ENCODE measurements at regions not wholly inside any gene's neighbourhood (a gene's known extent, or its start where the extent isn't known, plus 50 kb on each side); places are given as distances from the start of the nearest gene placed in this dataset.

DNA sequence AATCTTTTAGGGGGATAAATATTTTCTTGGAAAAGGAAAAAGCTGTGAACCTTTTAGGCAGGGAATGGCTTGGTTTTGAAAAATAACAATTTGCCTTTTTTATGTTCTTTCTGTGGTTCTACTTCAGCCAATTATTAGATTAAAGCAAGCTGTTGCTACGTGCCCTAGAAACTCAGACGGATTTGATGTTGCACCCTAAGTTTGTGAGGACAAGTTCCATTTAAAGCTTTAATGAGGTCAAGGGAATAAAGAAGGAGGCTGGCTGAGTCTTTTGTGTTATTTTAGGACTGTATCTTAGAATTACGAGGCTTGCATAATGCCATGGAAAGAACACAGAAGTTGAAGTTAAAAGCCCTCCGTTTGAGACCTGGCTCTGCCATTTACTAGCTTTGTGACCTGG is 216.9 kb downstream of the NUF2 start:
- DNase-seq (peak in 3 of 5 donors; percentile 24 to 94 (median 80)), FAIRE-seq (no peak)
- Histone ChIP-seq H3K4me3 (ENCODE audit: low read length in 3 of 3) (no peak overlapping the region), H3K27me3 (ENCODE audit: control insufficient read depth, insufficient read depth, low read length) (no peaks in the 10 kb centered on the region), H3K4me1 (ENCODE audit: control insufficient read depth in 2 of 3, insufficient read depth in 2 of 3, low read depth in 1 of 3, low read length in 3 of 3) (no peaks in the 10 kb centered on the region), H3K9ac (ENCODE audit: low read length in 3 of 3) (no peak overlapping the region), H3K9me3 (ENCODE audit: control insufficient read depth in 2 of 3, insufficient read depth in 1 of 3, low read length in 3 of 3) (no peaks in the 10 kb centered on the region), H3K27ac (ENCODE audit: low read depth in 2 of 2, low read length in 2 of 2) (no peak overlapping the region), H3K36me3 (ENCODE audit: control insufficient read depth in 2 of 3, insufficient read depth in 3 of 3, low read length in 3 of 3) (no peaks in the 10 kb centered on the region)
- TF ChIP-seq, protein P1, sequence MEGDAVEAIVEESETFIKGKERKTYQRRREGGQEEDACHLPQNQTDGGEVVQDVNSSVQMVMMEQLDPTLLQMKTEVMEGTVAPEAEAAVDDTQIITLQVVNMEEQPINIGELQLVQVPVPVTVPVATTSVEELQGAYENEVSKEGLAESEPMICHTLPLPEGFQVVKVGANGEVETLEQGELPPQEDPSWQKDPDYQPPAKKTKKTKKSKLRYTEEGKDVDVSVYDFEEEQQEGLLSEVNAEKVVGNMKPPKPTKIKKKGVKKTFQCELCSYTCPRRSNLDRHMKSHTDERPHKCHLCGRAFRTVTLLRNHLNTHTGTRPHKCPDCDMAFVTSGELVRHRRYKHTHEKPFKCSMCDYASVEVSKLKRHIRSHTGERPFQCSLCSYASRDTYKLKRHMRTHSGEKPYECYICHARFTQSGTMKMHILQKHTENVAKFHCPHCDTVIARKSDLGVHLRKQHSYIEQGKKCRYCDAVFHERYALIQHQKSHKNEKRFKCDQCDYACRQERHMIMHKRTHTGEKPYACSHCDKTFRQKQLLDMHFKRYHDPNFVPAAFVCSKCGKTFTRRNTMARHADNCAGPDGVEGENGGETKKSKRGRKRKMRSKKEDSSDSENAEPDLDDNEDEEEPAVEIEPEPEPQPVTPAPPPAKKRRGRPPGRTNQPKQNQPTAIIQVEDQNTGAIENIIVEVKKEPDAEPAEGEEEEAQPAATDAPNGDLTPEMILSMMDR (IDR thresholded peaks at IDR 0.05; ENCODE audit: borderline replicate concordance, extremely low read depth, insufficient read depth) = no peak
- intact Hi-C loops (cut with DNase I) = no loop called here

GRCh38 chr1:163540727-163541126 is 219.0 kb downstream of the NUF2 start:
- H3K4me3 ChIP-seq (ENCODE audit: low read length in 3 of 3) = no peak overlapping the region
- H3K27ac ChIP-seq (ENCODE audit: low read depth in 2 of 2, low read length in 2 of 2) = no peak overlapping the region
- no peak for FAIRE-seq
- H3K9ac ChIP-seq (ENCODE audit: low read length in 3 of 3) = no peak overlapping the region
- no peaks in the 10 kb centered on the region for H3K4me1 ChIP-seq (ENCODE audit: control insufficient read depth in 2 of 3, insufficient read depth in 2 of 3, low read depth in 1 of 3, low read length in 3 of 3)
- no peak for DNase-seq
- no peaks in the 10 kb centered on the region for H3K9me3 ChIP-seq (ENCODE audit: control insufficient read depth in 2 of 3, insufficient read depth in 1 of 3, low read length in 3 of 3)
- TF ChIP-seq, protein P1 (IDR thresholded peaks at IDR 0.05; ENCODE audit: borderline replicate concordance, extremely low read depth, insufficient read depth) = no peak
- H3K27me3 ChIP-seq (ENCODE audit: control insufficient read depth, insufficient read depth, low read length) = no peaks in the 10 kb centered on the region
- no peaks in the 10 kb centered on the region for H3K36me3 ChIP-seq (ENCODE audit: control insufficient read depth in 2 of 3, insufficient read depth in 3 of 3, low read length in 3 of 3)
- intact Hi-C loops (cut with DNase I) = no loop called here

- Histone ChIP-seq H3K9me3 (ENCODE audit: control insufficient read depth in 2 of 3, insufficient read depth in 1 of 3, low read length in 3 of 3) (no peaks in the 10 kb centered on the region), H3K27ac (ENCODE audit: low read depth in 2 of 2, low read length in 2 of 2) (no peak overlapping the region), H3K27me3 (ENCODE audit: control insufficient read depth, insufficient read depth, low read length) (no peaks in the 10 kb centered on the region), H3K36me3 (ENCODE audit: control insufficient read depth in 2 of 3, insufficient read depth in 3 of 3, low read length in 3 of 3) (no peaks in the 10 kb centered on the region), H3K4me1 (ENCODE audit: control insufficient read depth in 2 of 3, insufficient read depth in 2 of 3, low read depth in 1 of 3, low read length in 3 of 3) (no peaks in the 10 kb centered on the region), H3K4me3 (ENCODE audit: low read length in 3 of 3) (no peak overlapping the region), H3K9ac (ENCODE audit: low read length in 3 of 3) (no peak overlapping the region)
- DNase-seq (no peak), FAIRE-seq (no peak)
- intact Hi-C loops (cut with DNase I) = no loop called here
- TF ChIP-seq, protein P1 (IDR thresholded peaks at IDR 0.05; ENCODE audit: borderline replicate concordance, extremely low read depth, insufficient read depth) = no peak
These were observed 222.7 kb downstream of the NUF2 start for GRCh38 chr1:163544441-163544840.

GRCh38 chr1:163558162-163558561 is 236.4 kb downstream of the NUF2 start:
- Histone ChIP-seq H3K9ac (ENCODE audit: low read length in 3 of 3) (no peak overlapping the region), H3K27me3 (ENCODE audit: control insufficient read depth, insufficient read depth, low read length) (no peaks in the 10 kb centered on the region), H3K4me3 (ENCODE audit: low read length in 3 of 3) (no peak overlapping the region), H3K27ac (ENCODE audit: low read depth in 2 of 2, low read length in 2 of 2) (no peak overlapping the region), H3K9me3 (ENCODE audit: control insufficient read depth in 2 of 3, insufficient read depth in 1 of 3, low read length in 3 of 3) (no peaks in the 10 kb centered on the region), H3K36me3 (ENCODE audit: control insufficient read depth in 2 of 3, insufficient read depth in 3 of 3, low read length in 3 of 3) (no peaks in the 10 kb centered on the region), H3K4me1 (ENCODE audit: control insufficient read depth in 2 of 3, insufficient read depth in 2 of 3, low read depth in 1 of 3, low read length in 3 of 3) (no peaks in the 10 kb centered on the region)
- TF ChIP-seq, protein P1 (IDR thresholded peaks at IDR 0.05; ENCODE audit: borderline replicate concordance, extremely low read depth, insufficient read depth) = no peak
- DNase-seq (no peak), FAIRE-seq (no peak)
- intact Hi-C loops (cut with DNase I) = no loop called here

Data from kidney (tissue), 13 donors.